ENCODE measurements at regions not wholly inside any gene's neighbourhood (a gene's known extent, or its start where the extent isn't known, plus 50 kb on each side); places are given as distances from the start of the nearest gene placed in this dataset.
"Not testable (repeated sequence)": the region's sequence is repeated elsewhere in the genome, so short reads cannot be mapped to it uniquely, and the experiment has no call there.

GRCh38 chr14:56422703-56423213 is 156.8 kb upstream of the TMEM260 start:
- WGBS = 44% methylated on average over 1 of the region's 1 CpG
- Histone ChIP-seq H3K9ac (ENCODE audit: low read depth, low read length) (no peak overlapping the region), H3K27ac (ENCODE audit: low read depth, low read length) (no peak overlapping the region), H3K27me3 (ENCODE audit: insufficient read depth, low read length) (no peaks in the 10 kb centered on the region), H3K4me3 (ENCODE audit: low read length) (no peak overlapping the region), H3K36me3 (ENCODE audit: insufficient read depth, low read length) (no peaks in the 10 kb centered on the region), H3K4me1 (ENCODE audit: insufficient read depth, low read length) (peaks cover 10% of the 10 kb centered on the region), H3K9me3 (ENCODE audit: insufficient read depth, low read depth, low read length) (no peaks in the 10 kb centered on the region)

GRCh38 chr14:56423544-56423943 is 156.1 kb upstream of the TMEM260 start:
- WGBS = 72% methylated on average over 2 of the region's 2 CpGs
- H3K27me3 ChIP-seq (ENCODE audit: insufficient read depth, low read length) = no peaks in the 10 kb centered on the region
- H3K9ac ChIP-seq (ENCODE audit: low read depth, low read length) = no peak overlapping the region

GRCh38 chr14:56431013-56431412 is 148.6 kb upstream of the TMEM260 start:
- Histone ChIP-seq H3K9ac (ENCODE audit: low read depth, low read length) (no peak overlapping the region), H3K27me3 (ENCODE audit: insufficient read depth, low read length) (no peaks in the 10 kb centered on the region), H3K36me3 (ENCODE audit: insufficient read depth, low read length) (no peaks in the 10 kb centered on the region), H3K4me3 (ENCODE audit: low read length) (no peak overlapping the region), H3K9me3 (ENCODE audit: insufficient read depth, low read depth, low read length) (peaks cover 20% of the 10 kb centered on the region; the same call in 1 of the 2 replicates), H3K4me1 (ENCODE audit: insufficient read depth, low read length) (no peaks in the 10 kb centered on the region), H3K27ac (ENCODE audit: low read depth, low read length) (no peak overlapping the region)
- 93% methylated on average over 4 of the region's 4 CpGs for WGBS

More at GRCh38 chr14:56423544-56423943, 156.1 kb upstream of the TMEM260 start:
- H3K4me3 ChIP-seq (ENCODE audit: low read length) = no peak overlapping the region
- H3K4me1 ChIP-seq (ENCODE audit: insufficient read depth, low read length) = peaks cover 10% of the 10 kb centered on the region
- H3K36me3 ChIP-seq (ENCODE audit: insufficient read depth, low read length) = no peaks in the 10 kb centered on the region
- no peaks in the 10 kb centered on the region for H3K9me3 ChIP-seq (ENCODE audit: insufficient read depth, low read depth, low read length)
- no peak overlapping the region for H3K27ac ChIP-seq (ENCODE audit: low read depth, low read length)

- Histone ChIP-seq H3K9me3 (ENCODE audit: insufficient read depth, low read depth, low read length) (peaks cover 32% of the 10 kb centered on the region), H3K4me1 (ENCODE audit: insufficient read depth, low read length) (no peaks in the 10 kb centered on the region), H3K9ac (ENCODE audit: low read depth, low read length) (no peak overlapping the region), H3K27me3 (ENCODE audit: insufficient read depth, low read length) (no peaks in the 10 kb centered on the region), H3K36me3 (ENCODE audit: insufficient read depth, low read length) (no peaks in the 10 kb centered on the region), H3K4me3 (ENCODE audit: low read length) (no peak overlapping the region), H3K27ac (ENCODE audit: low read depth, low read length) (no peak overlapping the region)
- 100% methylated on average over 1 of the region's 2 CpGs for WGBS
Measured at GRCh38 chr14:56449670-56450213, 129.9 kb upstream of the TMEM260 start.

GRCh38 chr14:56452940-56453339 is 126.7 kb upstream of the TMEM260 start:
- no peaks in the 10 kb centered on the region for H3K36me3 ChIP-seq (ENCODE audit: insufficient read depth, low read length)
- peaks cover 31% of the 10 kb centered on the region for H3K9me3 ChIP-seq (ENCODE audit: insufficient read depth, low read depth, low read length)
- 74% methylated on average over 6 of the region's 6 CpGs for WGBS
- H3K27me3 ChIP-seq (ENCODE audit: insufficient read depth, low read length) = no peaks in the 10 kb centered on the region
- no peak overlapping the region for H3K4me3 ChIP-seq (ENCODE audit: low read length)
- H3K4me1 ChIP-seq (ENCODE audit: insufficient read depth, low read length) = no peaks in the 10 kb centered on the region
- H3K27ac ChIP-seq (ENCODE audit: low read depth, low read length) = no peak overlapping the region
- H3K9ac ChIP-seq (ENCODE audit: low read depth, low read length) = no peak overlapping the region

GRCh38 chr14:56454680-56455079 is 124.9 kb upstream of the TMEM260 start:
- not testable (repeated sequence) for H3K9ac ChIP-seq (ENCODE audit: low read depth, low read length); H3K4me3 ChIP-seq (ENCODE audit: low read length)

GRCh38 chr14:56460469-56460868 is 119.1 kb upstream of the TMEM260 start:
- Histone ChIP-seq H3K27ac (ENCODE audit: low read depth, low read length) (no peak overlapping the region), H3K4me1 (ENCODE audit: insufficient read depth, low read length) (no peaks in the 10 kb centered on the region), H3K4me3 (ENCODE audit: low read length) (no peak overlapping the region), H3K9ac (ENCODE audit: low read depth, low read length) (no peak overlapping the region), H3K9me3 (ENCODE audit: insufficient read depth, low read depth, low read length) (no peaks in the 10 kb centered on the region), H3K27me3 (ENCODE audit: insufficient read depth, low read length) (no peaks in the 10 kb centered on the region), H3K36me3 (ENCODE audit: insufficient read depth, low read length) (no peaks in the 10 kb centered on the region)
- WGBS = 80% methylated on average over 1 of the region's 2 CpGs

More at GRCh38 chr14:56454680-56455079, 124.9 kb upstream of the TMEM260 start:
- not testable (repeated sequence) for H3K27ac ChIP-seq (ENCODE audit: low read depth, low read length); H3K36me3 ChIP-seq (ENCODE audit: insufficient read depth, low read length); H3K4me1 ChIP-seq (ENCODE audit: insufficient read depth, low read length); H3K27me3 ChIP-seq (ENCODE audit: insufficient read depth, low read length)
- 96% methylated on average over 3 of the region's 3 CpGs for WGBS
- peaks cover 15% of the 10 kb centered on the region for H3K9me3 ChIP-seq (ENCODE audit: insufficient read depth, low read depth, low read length)

- Histone ChIP-seq H3K4me1 (ENCODE audit: insufficient read depth, low read length) (no peaks in the 10 kb centered on the region), H3K27ac (ENCODE audit: low read depth, low read length) (no peak overlapping the region), H3K27me3 (ENCODE audit: insufficient read depth, low read length) (no peaks in the 10 kb centered on the region), H3K36me3 (ENCODE audit: insufficient read depth, low read length) (no peaks in the 10 kb centered on the region), H3K4me3 (ENCODE audit: low read length) (no peak overlapping the region), H3K9me3 (ENCODE audit: insufficient read depth, low read depth, low read length) (no peaks in the 10 kb centered on the region), H3K9ac (ENCODE audit: low read depth, low read length) (no peak overlapping the region)
- 92% methylated on average over 7 of the region's 8 CpGs for WGBS
Measured at GRCh38 chr14:56461276-56462275, 118.0 kb upstream of the TMEM260 start.

GRCh38 chr14:56463271-56463890 is 116.2 kb upstream of the TMEM260 start:
- H3K4me3 ChIP-seq (ENCODE audit: low read length) = no peak overlapping the region
- no peaks in the 10 kb centered on the region for H3K36me3 ChIP-seq (ENCODE audit: insufficient read depth, low read length)
- no peaks in the 10 kb centered on the region for H3K9me3 ChIP-seq (ENCODE audit: insufficient read depth, low read depth, low read length)
- H3K4me1 ChIP-seq (ENCODE audit: insufficient read depth, low read length) = no peaks in the 10 kb centered on the region
- H3K9ac ChIP-seq (ENCODE audit: low read depth, low read length) = no peak overlapping the region
- no peak overlapping the region for H3K27ac ChIP-seq (ENCODE audit: low read depth, low read length)
- H3K27me3 ChIP-seq (ENCODE audit: insufficient read depth, low read length) = no peaks in the 10 kb centered on the region
- 79% methylated on average over 3 of the region's 3 CpGs for WGBS

- no peak overlapping the region for H3K9ac ChIP-seq (ENCODE audit: low read depth, low read length)
- 96% methylated on average over 8 of the region's 8 CpGs for whole genome bisulfite sequencing
- H3K9me3 ChIP-seq (ENCODE audit: insufficient read depth, low read depth, low read length) = no peaks in the 10 kb centered on the region
- no peak overlapping the region for H3K27ac ChIP-seq (ENCODE audit: low read depth, low read length)
- no peaks in the 10 kb centered on the region for H3K27me3 ChIP-seq (ENCODE audit: insufficient read depth, low read length)
- H3K36me3 ChIP-seq (ENCODE audit: insufficient read depth, low read length) = no peaks in the 10 kb centered on the region
- H3K4me1 ChIP-seq (ENCODE audit: insufficient read depth, low read length) = no peaks in the 10 kb centered on the region
- H3K4me3 ChIP-seq (ENCODE audit: low read length) = no peak overlapping the region
Measured at GRCh38 chr14:56471056-56471455, 108.5 kb upstream of the TMEM260 start.

Data from HUES64 (cell line).